NCI-H2029 treated with DMSO at 0.1 percent for 48 hours (cell line): ENCODE measurements at regions not wholly inside any gene's neighbourhood (a gene's known extent, or its start where the extent isn't known, plus 50 kb on each side); places are given as distances from the start of the nearest gene placed in this dataset.
"Not testable (repeated sequence)": the region's sequence is repeated elsewhere in the genome, so short reads cannot be mapped to it uniquely, and the experiment has no call there.

Experiments used
- DNase-seq: peaks from one replicate; lab custom pipeline; 2025; lab: John Stamatoyannopoulos, UW

DNA sequence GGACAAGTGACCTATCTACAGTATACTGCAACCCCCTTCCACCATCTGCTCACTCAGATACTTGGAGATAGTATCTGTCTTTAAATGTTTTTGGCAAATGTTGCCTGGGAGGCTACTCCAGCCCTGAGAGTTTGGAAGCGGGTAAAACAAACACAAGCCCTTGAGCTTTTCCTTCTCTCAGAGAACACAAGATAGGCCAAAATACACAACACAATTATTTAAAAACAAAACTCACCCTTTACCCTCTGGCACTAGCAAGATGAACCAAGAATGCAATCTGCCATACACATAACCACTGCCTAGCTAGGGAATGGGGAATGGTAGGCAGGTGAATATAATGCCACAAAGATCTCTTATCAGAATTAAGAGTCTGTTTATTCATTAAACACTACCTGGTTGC, 324.7 kb upstream of the FAM47C start:
- DNase-seq, result no peak

DNA sequence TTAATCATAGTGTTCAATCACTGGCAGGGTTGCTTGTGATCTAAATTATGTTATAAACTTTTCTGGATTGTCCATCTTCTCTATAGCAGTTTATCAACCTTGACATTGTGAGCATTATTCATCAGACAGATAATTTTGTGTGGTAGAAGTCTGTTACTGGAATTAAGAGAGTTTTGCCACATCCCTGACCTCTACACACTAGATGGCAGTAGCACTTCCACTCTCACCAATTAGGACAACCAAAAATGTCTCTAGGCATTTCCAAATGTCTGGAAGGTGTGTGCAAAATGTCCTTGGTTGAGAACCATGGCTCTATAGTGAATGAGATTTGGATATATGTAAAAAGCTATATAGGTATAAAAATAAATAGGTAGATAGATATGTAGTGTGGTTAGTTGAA, 324.1 kb upstream of the FAM47C start:
- DNase-seq, result no peak

DNA sequence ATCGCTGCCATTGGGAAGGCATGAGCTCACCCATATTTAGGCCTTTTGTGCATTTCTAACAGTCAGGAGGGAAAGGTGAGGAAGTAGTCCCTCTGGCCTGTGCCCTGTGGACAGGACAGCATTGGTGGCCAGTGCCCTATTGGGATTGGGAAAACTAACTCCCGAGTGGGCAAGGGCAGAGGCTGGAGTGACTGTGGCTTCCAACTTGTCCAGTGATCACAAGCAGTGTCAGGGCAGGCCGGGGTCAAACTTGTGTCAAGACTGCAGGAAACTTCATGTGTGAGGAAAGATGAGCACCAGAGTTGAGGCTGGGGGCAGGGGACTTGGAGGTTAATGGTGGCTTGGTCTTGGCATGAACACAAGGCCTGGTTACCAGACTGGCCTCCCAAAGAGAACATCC, 286.2 kb upstream of the FAM47C start:
- DNase-seq, result no peak

DNA sequence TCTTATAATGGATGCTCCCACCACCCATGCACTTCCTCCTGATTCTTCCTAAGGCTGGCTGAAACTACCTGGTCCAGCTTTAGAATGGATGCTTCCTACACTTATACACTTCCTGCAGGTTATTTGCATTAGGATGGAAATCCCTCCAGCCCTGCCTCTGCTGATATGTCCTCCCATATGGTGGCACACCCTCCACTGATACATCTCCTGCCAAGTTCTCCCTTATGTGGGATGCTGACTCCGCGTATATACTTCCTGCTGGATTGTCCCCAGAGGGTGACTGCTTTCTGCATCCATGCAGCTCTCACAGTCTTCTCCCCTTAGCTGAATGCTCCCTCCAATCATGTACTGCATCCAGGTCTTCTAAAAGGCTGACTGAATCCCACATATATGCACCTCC, 254.6 kb upstream of the FAM47C start:
- no peak for DNase-seq

DNA sequence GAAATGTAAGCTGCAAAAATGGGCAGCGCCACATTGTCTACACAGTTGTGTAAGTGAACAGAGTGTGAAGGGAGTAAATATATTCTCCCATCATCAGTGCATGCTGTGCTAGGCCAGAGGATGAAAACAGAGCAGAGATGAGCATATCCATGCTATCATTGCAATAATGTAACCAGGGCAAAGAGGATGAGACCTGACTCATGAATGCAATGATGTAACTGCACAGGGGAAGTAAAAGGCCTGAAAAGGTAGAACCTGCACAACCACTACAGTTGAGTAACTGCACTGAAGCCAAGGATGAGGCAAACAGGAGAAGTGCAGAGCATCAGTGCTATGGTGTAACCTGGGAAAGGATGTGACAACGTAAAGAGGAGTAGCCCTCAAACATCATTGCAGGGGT, 220.4 kb upstream of the FAM47C start:
- no peak for DNase-seq

DNA sequence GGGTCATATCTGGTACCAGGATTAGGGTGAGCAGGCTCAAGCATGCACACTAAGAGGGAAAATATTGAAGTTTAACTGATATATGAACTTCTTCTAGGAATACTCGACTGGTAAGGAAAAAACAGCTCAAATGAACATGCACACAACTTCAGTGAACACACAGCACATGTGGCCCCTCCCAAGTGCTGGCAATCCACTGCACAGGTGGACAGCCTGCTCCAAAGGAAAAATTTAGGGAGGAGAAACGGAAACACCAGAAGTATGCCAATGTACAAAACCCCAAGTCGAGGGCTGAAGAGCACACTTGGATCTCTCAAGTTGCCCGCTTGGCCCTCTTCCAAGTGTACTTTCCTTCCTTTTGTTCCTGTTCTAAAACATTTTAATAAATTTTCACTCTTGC, 205.0 kb upstream of the FAM47C start:
- no peak for DNase-seq

DNA sequence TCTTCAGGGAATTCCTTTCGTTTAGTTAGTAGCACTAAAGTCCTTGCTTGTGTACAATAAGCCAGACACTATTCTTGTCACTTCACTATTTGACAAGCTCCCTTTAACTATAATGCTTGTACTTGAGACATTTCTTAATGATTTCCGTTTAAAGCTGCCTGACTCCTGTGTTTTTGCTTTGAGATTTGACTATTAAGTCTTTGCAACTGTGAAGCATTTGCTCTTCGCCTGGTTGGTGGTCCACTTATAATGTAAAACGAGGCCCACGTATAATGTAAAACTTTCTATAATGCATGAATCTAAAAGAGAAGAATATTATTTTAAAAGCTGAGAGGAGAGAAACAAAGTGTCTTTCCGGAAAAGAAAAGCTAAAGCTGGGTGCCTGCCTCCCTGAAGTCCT, 204.1 kb upstream of the FAM47C start:
- DNase-seq, result no peak

DNA sequence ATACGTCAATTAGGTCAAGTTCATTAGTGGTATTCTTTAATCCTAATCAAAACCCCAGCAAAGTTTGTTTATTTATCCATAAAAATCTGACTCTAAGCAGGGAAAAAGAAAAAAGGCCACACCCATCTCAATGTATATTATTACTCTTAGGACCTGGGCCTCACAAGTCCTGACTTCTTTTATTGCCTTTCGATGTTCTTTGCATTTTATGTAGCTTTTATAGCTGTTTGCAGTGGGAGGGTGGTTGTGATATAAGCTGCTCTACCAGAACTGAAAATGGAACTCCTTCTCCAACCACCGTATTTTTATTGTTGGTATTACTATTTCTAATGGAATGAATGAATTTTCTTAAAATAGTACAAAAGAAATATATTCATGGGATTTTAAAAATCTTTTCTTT, 163.3 kb upstream of the FAM47C start:
- DNase-seq, result no peak

DNA sequence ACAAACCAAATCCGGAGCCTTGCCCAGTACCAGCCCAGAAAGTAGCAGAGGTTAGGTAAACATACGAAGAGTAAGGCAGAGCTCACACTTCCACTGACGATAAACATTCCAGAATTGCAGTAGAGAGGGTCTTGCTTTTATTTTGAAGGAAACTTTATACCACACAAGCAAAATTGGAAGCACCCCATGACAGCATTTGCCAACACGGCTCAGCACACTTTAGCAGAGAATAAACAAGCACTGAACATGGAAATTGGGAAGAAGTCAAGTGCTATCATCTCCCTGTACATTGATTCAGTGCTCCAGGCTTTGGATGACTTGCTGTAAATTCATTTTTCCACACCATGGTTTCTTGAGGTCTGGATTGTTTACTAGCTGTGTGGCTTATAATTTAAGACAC, 160.7 kb upstream of the FAM47C start:
- no peak for DNase-seq

DNA sequence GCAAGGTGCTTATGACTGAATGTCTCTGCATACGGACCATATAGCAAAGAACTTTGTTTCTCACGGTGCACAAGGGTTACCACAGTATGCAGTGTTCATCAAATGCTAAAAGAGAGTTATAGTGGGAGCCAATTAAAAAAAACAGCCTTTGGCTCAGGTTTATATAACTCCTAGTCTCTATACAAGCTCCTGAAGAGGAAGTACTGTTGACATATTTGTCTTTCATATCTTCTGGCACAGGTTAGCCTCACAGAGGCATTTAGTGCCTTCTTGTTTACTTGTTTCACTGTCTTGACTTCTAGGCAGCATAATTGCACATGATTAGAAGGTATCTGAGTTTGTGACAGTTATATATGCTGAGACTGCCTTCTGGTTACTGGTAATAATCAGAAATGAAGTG, 158.8 kb upstream of the FAM47C start:
- DNase-seq, result no peak

DNA sequence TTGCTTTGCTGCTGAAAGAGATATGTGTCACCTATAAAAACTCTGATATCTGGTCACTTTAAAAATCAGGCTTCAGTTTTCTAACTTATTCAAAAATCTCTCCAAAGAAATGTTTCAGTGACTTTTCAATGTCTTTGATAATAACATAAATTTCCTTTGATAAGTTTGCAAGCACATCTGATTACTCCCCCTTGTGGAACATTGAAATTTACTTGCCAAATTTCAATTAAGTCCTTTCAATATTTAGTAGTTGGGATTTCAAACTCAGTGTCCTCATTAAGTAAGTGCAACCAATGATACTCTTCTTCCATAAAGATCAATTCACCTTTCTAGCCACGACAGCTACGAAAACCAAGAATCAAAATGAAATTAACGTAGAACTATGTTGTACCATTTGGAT, 151.3 kb upstream of the FAM47C start:
- no peak for DNase-seq

DNA sequence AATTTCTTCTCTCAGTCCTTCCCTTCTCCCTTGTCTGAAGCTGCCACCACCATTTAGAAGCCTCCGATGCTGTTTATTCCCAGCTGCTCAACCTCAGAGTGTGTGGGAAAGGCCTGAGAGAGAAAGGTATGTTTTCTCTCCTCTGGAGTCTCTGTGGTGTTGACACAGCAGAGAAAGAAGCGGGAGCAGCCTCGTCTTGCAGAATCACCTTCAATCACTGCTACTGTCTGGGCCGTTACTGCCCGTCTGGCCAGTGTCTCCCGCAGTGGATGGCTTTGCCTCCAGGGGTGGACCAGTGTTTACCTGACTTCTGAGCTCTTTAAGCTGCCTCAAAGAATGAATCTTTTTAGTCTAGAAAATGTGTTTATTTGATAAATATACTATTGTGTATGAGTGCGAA, 148.9 kb upstream of the FAM47C start:
- no peak for DNase-seq

DNA sequence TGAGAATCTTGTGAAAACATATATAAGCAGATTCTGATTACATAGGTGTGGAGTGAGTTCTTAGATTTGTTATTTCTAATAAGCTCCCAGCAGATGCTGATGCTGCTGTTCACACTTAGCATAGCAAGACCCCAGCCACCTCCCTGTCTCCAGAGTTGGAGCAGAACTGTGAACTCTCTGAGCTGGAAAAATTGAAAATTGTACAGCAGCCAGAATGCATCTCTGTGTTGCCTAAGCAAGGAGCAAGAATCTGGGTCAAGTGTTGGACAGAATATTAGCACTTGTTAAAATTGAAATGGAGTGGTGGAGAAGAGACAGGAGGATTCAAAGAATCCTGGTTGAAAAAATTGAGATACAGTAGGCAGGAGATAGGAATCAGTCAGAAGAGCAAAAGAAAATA, 146.6 kb upstream of the FAM47C start:
- DNase-seq, result no peak

DNA sequence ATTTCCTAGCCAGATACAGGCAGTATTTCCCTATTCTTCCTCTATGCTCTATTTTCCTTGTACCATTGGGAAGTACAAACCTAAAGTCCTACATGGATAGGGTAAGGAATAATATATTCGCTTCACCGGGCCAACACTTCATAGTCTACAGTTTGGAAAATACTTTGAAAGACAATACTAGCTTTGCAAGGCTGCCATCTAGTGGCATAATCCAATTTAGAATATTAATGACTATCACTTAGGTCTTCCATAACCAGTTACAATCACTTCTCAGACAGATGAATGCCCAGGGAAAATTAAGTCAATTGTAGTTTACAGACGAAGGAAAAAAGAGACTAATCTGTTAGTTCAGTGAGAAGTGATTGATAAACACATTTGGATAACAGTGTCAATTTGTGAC, 141.0 kb upstream of the FAM47C start:
- no peak for DNase-seq

DNA sequence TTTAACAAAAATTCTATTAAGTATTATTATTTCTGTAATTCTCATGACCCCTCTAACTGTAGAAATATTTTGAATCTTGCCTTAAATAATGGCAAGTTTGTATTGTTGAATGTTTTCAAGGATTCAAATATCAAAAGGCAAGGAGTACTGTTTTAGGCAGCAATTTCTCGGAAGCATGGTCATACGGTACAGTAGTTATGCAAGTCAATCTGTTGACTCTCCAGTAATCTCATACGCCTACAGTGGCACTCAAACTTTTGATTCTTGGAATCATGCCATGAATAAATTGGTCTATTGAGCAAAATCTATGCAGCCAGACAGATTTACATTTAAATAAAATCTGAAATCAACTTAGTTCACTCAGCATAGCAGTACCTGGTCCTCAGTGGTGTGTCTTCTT, 139.6 kb upstream of the FAM47C start:
- DNase-seq, result no peak

DNA sequence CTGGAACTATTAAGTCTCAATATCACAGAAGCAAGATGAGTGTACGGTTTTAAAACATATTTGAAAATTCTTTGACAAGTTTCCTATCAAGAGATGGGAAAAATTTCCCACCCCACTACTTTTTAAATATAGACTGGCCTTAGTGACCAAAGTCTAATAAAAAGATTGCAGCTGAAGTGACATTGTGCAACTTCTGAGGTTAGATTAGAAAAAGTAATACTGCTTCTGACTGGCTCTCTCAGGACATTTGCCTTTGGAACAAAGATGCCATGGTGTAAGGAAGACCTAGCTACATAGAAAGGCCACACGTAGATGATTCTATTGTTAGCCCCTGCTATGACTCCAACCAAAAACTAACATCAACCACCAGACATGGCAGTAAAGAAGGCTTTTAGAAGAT, 138.7 kb upstream of the FAM47C start:
- no peak for DNase-seq

DNA sequence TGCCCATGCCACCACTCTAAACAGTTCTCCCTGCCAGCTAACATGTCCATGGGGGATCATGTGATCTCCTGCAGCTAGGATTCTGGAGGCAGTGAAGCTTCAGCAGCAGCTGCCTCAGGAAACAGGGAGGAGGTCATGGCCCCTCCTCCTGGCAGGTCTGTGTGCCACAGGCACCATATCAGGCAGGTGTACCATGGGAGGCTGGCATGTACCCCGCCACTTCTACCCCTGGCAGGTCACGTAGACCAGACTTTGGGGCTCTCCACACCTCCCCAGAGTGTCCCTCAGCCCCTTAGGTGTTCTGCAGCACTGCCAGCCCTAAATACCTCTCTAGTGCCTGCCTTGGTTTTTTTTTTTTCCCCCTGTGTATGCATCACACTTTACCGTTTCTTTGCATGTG, 110.5 kb upstream of the FAM47C start:
- DNase-seq, result no peak

DNA sequence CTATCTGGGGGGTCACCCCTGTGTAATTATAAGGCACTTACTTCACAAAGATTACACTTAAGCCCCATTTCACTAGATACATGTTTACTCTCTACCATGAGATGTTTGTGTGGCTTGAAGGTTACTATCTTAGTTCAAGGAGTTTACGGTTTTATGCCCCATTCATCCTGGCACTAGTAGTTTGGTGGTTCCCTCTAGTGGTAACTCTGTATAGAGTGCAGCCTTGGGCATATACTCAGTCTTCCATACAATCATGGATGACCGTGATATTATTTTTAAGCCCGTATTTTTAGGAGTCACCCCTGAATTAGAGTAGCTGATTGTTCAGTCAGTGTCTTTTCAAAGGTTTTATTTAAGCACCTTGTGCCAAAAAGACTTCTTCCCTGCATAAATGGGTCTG, 109.9 kb upstream of the FAM47C start:
- DNase-seq, result no peak

DNA sequence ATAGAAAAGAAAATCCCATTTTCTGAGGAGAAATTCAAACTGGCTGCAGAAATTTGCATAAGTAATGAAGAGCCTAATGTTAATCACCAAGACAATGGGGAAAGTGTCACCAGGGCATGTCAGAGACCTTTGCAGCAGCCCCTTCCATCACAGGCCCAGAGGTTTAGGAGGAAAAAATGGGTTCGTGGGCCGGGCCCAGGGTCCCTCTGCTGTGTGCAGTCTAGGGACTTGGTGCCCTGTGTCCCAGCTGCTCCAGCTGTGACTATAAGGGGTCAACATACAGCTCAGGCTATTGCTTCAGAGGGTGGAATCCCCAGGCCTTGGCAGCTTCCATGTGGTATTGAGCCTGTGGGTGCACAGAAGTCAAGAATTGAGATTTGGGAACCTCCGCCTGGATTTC, 103.6 kb upstream of the FAM47C start:
- not testable (repeated sequence) for DNase-seq

DNA sequence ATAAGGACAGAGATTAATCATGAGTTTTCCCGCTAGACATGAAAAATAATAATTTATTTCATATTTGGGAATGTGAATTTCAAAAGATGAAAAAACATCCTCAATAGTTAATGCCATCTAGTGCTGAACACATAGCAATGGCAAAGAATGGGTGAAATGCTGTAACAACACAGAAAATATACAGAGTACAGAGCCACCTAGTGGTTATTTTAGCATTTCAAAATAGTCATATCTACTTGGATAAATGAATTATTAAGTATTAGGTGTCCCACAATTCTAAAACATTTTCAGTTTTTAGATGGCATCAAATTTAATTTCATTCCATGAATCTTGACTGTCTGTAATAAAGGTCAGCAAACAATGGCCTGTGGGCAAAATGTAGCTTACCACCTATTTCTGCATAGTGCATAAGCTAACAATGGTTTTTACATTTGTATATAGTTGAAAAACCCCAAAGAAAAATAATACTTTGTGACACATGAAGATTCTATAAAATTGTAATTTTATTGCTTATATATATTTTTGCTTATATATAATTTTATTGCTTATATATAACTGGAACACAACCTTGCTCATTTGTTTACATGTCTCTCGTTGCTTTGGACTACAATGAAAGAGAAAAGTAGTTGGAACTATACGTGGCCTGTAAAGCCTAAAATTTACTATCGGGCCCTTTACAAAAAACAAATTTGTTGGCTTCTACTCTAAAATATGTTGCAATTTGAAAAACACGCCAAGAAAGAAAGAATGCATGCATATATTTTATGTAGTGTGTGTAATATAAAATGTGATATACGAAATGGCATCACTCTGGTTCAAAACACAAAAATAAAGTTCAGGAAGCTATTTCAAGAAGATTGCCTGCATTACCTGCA, 99.1 kb upstream of the FAM47C start:
- no peak for DNase-seq

DNA sequence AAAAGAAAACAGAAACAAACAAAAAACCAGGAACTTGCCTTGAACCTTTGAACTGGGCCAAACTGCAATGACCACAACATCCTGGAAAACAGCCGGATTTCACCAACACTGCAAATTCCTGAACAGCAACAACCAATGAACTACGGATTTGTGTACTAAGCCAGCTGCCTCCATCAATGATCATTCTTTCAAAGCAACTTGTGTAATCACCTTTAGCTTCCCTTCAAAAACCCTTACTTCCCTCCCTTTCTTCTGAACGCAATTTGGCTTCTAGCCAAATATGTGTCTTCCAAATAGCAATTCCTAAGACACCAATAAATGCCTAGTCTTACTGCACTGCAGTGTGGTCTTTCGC, 98.5 kb upstream of the FAM47C start:
- DNase-seq, result no peak

DNA sequence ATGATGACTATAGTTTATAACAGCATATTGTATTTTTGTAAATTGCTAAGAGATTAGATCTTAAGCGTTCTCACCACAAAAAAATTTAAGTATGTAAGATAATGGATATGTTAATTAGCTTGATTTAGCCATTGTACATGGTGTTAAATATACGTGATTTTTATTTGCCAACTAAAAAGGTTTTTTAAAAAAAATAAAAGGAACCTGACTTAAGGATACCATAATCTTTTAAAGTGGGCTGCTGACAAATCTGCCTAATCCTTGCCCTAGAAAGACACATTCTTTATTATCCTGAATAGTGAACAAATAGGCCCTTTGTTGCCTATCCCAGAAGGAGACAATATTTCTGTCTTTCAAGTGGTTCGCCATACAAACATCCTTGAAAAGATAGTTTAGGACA, 94.6 kb upstream of the FAM47C start:
- no peak for DNase-seq

DNA sequence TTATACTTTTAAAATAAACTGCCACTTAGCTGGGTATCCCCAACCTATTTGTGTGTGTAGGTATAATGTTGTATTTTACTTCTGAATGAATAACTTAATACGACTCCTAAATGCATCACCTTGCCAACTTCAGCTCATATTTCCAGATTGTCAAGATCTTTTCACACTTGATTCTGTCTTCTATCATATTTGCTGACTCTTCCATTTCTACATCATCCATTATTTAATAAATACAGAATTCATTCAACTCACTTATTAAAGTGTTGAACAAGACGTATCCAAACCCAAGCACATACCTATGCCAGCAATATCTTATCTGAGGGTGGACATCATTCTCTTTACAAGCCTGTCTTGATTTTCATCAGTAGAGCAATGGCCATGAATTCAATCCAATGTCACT, 91.2 kb upstream of the FAM47C start:
- no peak for DNase-seq

DNA sequence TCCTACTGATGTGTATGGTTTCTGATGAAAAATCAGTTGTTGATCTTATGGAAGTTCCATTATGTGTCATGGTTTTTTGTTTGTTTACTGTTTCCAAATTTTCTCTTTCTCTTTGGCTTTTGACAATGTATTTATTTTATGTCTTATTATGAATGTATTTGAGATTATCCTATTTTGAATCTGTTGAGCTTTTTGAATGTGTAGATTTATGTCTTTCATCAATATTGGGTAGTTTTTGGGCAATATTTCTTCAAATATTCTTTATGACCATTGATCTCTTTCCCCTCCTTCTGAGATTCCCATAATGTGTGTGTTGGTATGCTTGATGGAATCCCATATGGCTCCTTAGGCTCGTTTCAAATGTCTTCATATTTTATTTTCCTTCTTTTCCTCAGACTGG, 80.5 kb upstream of the FAM47C start:
- DNase-seq, result no peak

DNA sequence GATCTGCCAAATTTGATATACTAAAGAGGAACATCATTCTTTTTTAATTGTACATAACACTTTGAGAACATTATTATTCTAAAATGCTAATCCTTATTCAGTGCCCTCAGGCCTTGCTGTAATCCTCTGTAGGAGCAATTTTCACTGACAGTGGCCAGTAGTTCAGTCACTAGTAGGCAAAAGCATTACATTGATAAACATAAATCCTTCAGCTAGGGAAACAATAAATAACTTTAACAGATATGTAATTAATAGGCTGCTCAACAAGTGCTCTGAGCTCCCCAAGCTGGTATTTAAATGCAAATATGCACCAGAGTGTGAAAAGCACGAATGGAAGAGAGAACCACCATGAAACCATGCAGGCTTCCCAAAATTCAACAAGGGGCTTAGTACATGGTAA, 77.7 kb upstream of the FAM47C start:
- no peak for DNase-seq
